PC-9 (cell line): ENCODE measurements at regions not wholly inside any gene's neighbourhood (a gene's known extent, or its start where the extent isn't known, plus 50 kb on each side); places are given as distances from the start of the nearest gene placed in this dataset.

Source experiments
- EZH2 ChIP-seq: fragments of 200-600 bp; sonication (generic); IDR thresholded peaks from 2 replicates; pipeline ENCODE4 v1.8.0; 2017; ENCODE audit warnings: antibody characterized with exemption, low read depth
- TF ChIP-seq, protein P1 (sequence below): fragments of 200-600 bp; sonication (generic); conservative IDR thresholded peaks from 2 replicates; pipeline ENCODE4 v1.6.1; 2017; ENCODE audit warnings: mixed run types, antibody characterized with exemption, mild to moderate bottlenecking, moderate library complexity

GRCh38 chr5:5953584-5954274 is 424.6 kb downstream of the MED10 start:
- TF ChIP-seq, protein P1, sequence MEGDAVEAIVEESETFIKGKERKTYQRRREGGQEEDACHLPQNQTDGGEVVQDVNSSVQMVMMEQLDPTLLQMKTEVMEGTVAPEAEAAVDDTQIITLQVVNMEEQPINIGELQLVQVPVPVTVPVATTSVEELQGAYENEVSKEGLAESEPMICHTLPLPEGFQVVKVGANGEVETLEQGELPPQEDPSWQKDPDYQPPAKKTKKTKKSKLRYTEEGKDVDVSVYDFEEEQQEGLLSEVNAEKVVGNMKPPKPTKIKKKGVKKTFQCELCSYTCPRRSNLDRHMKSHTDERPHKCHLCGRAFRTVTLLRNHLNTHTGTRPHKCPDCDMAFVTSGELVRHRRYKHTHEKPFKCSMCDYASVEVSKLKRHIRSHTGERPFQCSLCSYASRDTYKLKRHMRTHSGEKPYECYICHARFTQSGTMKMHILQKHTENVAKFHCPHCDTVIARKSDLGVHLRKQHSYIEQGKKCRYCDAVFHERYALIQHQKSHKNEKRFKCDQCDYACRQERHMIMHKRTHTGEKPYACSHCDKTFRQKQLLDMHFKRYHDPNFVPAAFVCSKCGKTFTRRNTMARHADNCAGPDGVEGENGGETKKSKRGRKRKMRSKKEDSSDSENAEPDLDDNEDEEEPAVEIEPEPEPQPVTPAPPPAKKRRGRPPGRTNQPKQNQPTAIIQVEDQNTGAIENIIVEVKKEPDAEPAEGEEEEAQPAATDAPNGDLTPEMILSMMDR: no peak
- TF ChIP-seq EZH2: no peak
